ENCODE measurements at regions not wholly inside any gene's neighbourhood (a gene's known extent, or its start where the extent isn't known, plus 50 kb on each side); places are given as distances from the start of the nearest gene placed in this dataset.

GRCh38 chr5:114838937-114839336 lies 330.8 kb downstream of the TRIM36 start:
- no peak overlapping the region for H3K4me3 ChIP-seq (ENCODE audit: low read length)
- DNase-seq (ENCODE audit: low read depth), result no peak
- TF ChIP-seq CTCF (conservative IDR thresholded peaks at IDR 0.05; ENCODE audit: low read length), result no peak

DNA sequence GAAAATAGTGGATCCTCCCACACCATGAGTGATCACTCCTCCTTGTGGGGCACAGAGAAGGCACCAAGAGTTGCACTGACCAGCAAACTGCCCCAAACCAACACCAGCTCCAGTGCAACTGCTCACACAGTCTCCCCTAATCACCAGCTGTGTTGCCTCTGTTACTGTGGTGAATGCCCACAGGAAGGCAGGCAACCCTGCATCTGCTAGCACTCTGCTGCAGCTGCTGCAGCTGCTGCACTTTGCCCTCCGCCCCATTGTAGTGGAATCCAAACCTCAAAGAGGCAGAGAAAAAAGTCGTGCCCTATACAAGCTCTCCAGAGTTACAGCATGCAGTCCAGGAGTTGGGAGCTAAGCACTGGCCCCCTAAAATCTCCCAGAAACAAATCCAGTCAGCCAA lies 339.6 kb downstream of the TRIM36 start:
- DNase-seq (ENCODE audit: low read depth), result no peak
- TF ChIP-seq CTCF (conservative IDR thresholded peaks at IDR 0.05; ENCODE audit: low read length), result no peak
- no peak overlapping the region for H3K4me3 ChIP-seq (ENCODE audit: low read length)

DNA sequence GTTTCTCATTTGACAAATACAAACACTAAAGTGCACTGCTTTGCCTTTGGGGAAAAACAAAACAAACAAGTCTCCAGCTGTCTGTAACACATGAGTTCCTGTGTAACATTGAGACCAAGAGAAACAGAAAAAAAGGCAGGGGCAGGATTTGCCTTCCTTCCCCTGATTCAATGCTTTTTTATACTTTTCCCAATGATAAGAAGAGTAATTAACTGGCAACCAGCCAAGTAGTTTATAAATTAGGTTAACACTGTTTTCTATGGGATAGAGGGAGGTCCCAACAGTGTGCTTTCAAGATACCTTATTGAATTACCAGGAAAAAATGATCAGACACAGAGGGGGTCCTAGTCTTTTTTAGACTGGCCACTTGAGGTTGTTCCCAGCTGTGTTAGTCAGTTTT lies 346.8 kb downstream of the TRIM36 start:
- no peak for TF ChIP-seq CTCF (conservative IDR thresholded peaks at IDR 0.05; ENCODE audit: low read length)
- H3K4me3 ChIP-seq (ENCODE audit: low read length), result no peak overlapping the region
- DNase-seq (ENCODE audit: low read depth), result no peak

DNA sequence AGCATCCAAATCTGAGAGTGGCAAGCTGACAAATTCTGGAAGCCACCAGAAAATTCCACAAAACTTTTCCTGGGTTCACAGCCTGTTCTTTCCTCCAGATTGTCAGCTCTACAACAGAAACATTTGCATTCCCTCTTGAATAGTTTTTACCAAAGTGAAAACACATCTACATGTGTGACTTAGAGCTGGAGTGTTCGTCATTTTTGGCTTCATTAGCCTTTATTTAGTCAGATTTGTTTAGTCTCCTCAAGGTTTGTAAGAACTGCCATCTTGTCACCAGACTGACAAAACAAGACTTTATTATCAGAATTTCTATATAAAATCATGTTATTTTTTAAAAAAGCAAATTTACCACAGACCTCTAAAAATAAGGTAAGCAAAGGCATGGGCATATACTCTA lies 347.3 kb downstream of the TRIM36 start:
- TF ChIP-seq CTCF (conservative IDR thresholded peaks at IDR 0.05; ENCODE audit: low read length), result no peak
- DNase-seq (ENCODE audit: low read depth), result no peak
- no peak overlapping the region for H3K4me3 ChIP-seq (ENCODE audit: low read length)

GRCh38 chr5:114790403-114790792 lies 379.3 kb downstream of the TRIM36 start:
- TF ChIP-seq CTCF (conservative IDR thresholded peaks at IDR 0.05; ENCODE audit: low read length), result no peak
- H3K4me3 ChIP-seq (ENCODE audit: low read length), result no peak overlapping the region
- DNase-seq (ENCODE audit: low read depth), result no peak

DNA sequence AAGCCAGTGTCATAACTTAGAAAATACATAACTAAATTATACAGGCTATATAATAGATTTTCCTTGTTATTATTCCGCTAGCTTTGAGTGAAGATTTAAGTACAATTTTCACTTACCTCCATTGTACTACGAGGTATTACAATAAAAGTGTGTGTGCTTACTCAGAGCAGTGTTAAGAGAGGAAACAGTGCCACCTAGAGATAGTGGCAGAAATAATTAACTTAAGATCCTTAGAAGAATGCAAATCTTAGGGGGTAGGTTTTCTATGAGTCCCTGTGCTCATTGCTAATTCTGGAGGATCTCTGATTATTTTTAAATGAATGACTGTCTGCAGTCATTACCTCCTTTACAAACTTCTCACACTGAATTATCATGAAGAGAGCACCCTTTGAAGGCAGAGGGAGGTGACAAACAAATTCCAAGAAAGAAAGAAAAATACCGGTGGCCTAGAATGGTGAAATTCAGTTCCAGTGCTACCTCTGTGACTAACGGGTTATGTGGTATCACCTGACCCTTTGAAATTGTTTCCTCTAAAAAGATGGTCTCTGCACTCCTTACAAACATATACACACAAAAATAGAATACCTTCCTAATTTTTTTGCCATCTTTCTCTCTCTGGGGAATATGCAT lies 379.8 kb downstream of the TRIM36 start:
- TF ChIP-seq CTCF (conservative IDR thresholded peaks at IDR 0.05; ENCODE audit: low read length), result no peak; the same call in 1 of the 2 replicates
- DNase-seq (ENCODE audit: low read depth), result no peak
- H3K4me3 ChIP-seq (ENCODE audit: low read length), result no peak overlapping the region

GRCh38 chr5:114782869-114783268 lies 386.8 kb downstream of the TRIM36 start:
- no peak for DNase-seq (ENCODE audit: low read depth)
- no peak for TF ChIP-seq CTCF (conservative IDR thresholded peaks at IDR 0.05; ENCODE audit: low read length)
- H3K4me3 ChIP-seq (ENCODE audit: low read length), result no peak overlapping the region
